ENCODE measurements at regions not wholly inside any gene's neighbourhood (a gene's known extent, or its start where the extent isn't known, plus 50 kb on each side); places are given as distances from the start of the nearest gene placed in this dataset.

DNA sequence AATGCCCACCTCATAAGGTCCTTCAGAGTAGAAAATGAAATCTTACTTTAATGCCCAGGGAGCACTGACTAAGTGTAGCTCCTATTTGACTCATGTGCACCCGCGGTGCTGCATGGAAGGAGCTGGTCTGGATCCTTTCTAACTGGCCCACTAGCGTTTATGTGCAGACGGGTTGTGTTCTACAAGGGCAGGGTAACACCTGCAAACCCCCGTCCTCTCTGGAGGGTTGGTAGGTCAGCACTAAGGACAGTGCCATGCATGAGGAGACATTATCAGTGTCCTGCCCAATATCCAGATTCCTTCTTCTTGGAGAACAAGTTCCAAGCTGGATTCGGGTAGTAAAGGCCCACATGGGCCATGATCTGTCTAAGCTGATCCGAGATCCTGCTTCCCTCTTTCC is 140.3 kb downstream of the ANKRD60 start:
- TF ChIP-seq, protein P1, sequence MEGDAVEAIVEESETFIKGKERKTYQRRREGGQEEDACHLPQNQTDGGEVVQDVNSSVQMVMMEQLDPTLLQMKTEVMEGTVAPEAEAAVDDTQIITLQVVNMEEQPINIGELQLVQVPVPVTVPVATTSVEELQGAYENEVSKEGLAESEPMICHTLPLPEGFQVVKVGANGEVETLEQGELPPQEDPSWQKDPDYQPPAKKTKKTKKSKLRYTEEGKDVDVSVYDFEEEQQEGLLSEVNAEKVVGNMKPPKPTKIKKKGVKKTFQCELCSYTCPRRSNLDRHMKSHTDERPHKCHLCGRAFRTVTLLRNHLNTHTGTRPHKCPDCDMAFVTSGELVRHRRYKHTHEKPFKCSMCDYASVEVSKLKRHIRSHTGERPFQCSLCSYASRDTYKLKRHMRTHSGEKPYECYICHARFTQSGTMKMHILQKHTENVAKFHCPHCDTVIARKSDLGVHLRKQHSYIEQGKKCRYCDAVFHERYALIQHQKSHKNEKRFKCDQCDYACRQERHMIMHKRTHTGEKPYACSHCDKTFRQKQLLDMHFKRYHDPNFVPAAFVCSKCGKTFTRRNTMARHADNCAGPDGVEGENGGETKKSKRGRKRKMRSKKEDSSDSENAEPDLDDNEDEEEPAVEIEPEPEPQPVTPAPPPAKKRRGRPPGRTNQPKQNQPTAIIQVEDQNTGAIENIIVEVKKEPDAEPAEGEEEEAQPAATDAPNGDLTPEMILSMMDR (IDR thresholded peaks at IDR 0.05; ENCODE audit: low read length), result no peak
- no peak for TF ChIP-seq EZH2 (IDR thresholded peaks at IDR 0.05; ENCODE audit: borderline replicate concordance, low read length)

All from OCI-LY1 (cell line).